Activated CD8-positive, alpha-beta T cell treated with anti-CD3 and anti-CD28 coated beads, Interleukin-2, amount 10 ng/mL, durations not matched to agents 7 days and 5 days (primary cell): ENCODE measurements at regions not wholly inside any gene's neighbourhood (a gene's known extent, or its start where the extent isn't known, plus 50 kb on each side); places are given as distances from the start of the nearest gene placed in this dataset.

Experiments
- ATAC-seq: fragments of 150-1000 bp; cut with Tn5 transposase; one replicate; pipeline ENCODE4 v1.10.0; 2021; ENCODE audit warnings: moderate library complexity
- CTCF ChIA-PET: fragments of 350-600 bp; sonication (Branson Sonifier 250); formaldehyde crosslinking; loops from one replicate; lab custom pipeline; 2021; ENCODE audit warnings: antibody characterized with exemption; lab: Charles Lee
- POLR2A ChIA-PET: fragments of 350-600 bp; sonication (Branson Sonifier 250); formaldehyde crosslinking; loops from one replicate; lab custom pipeline; 2021; ENCODE audit warnings: antibody characterized with exemption; lab: Charles Lee
- DNase-seq: peaks from one replicate; pipeline ENCODE4 v3.0.0-alpha.2; 2020
- H3K27ac Mint-ChIP-seq: one replicate; pipeline ENCODE4 v1.8.0; 2021; ENCODE audit warnings: mild to moderate bottlenecking, mixed read lengths
- H3K27me3 Mint-ChIP-seq: one replicate; pipeline ENCODE4 v1.8.0; 2021; ENCODE audit warnings: low read depth, mixed read lengths
- H3K36me3 Mint-ChIP-seq: one replicate; pipeline ENCODE4 v1.8.0; 2021; ENCODE audit warnings: low read depth, mixed read lengths
- H3K4me1 Mint-ChIP-seq: one replicate; pipeline ENCODE4 v1.8.0; 2021; ENCODE audit warnings: low read depth, mixed read lengths
- H3K4me3 Mint-ChIP-seq: one replicate; pipeline ENCODE4 v1.8.0; 2021; ENCODE audit warnings: mild to moderate bottlenecking, mixed read lengths
- H3K9me3 Mint-ChIP-seq: one replicate; pipeline ENCODE4 v1.8.0; 2022; ENCODE audit warnings: mixed read lengths; ENCODE audit not compliant: insufficient read depth

DNA sequence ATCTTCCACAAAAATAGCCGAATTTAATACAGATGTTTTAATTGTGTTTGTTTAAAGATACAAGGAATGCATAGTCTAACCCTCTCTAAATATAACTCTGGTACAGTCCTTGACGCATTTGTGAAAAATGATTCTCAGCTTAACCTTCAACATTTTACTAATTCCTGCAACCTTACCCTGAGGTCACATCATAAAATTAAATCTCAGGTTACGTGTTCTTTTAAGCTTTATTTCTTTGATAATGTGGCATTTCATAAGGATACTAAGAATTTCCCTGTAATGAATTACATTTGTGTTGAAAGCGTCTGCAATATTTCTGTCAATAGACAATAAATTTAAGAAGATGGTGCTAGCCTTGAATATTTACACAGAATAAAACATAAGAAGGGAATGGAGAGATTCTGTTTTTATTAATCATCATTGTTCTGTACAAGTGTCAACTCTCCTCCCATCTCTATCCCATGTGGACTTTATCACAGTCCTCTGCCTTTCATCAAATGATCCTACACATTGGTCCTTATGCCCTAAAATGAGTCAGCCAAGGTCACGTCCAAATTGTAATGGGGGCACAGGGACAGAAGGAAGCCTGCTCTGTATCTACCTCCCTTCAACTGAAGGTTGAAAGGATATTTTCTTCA lies 769.3 kb upstream of the FLRT2 start:
- ChIA-PET POLR2A (no interaction called here), CTCF (no interaction called here)
- peaks cover 12% of the 10 kb centered on the region for H3K9me3 Mint-ChIP-seq
- no peak overlapping the region for H3K4me3 Mint-ChIP-seq
- ATAC-seq (no peak), DNase-seq (no peak)
- H3K27me3 Mint-ChIP-seq = no peaks in the 10 kb centered on the region
- no peak overlapping the region for H3K27ac Mint-ChIP-seq
- no peaks in the 10 kb centered on the region for H3K36me3 Mint-ChIP-seq
- no peaks in the 10 kb centered on the region for H3K4me1 Mint-ChIP-seq

DNA sequence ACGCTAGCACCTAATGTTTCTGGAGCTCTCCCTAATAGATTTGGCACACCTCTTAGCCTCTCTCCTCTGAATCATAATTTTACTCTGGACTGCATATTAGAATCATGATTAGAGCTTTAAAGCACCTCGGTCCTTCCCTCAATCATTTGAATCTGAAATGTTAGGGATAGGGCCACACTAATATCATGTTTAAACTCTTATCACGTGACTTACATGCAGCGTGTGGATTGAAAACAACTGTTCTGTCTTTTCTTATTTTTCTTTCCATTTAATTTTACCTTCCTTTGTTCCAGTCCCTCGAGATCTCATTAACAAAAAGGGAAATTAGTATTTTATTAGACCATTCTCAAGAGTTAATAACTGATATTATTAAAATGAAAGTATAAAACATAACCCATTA lies 762.5 kb upstream of the FLRT2 start:
- H3K4me3 Mint-ChIP-seq = no peak overlapping the region
- ChIA-PET POLR2A (no interaction called here), CTCF (no interaction called here)
- H3K9me3 Mint-ChIP-seq = peaks cover 30% of the 10 kb centered on the region
- no peaks in the 10 kb centered on the region for H3K27me3 Mint-ChIP-seq
- DNase-seq = no peak
- no peak overlapping the region for H3K27ac Mint-ChIP-seq
- ATAC-seq = no peak
- H3K4me1 Mint-ChIP-seq = no peaks in the 10 kb centered on the region
- no peaks in the 10 kb centered on the region for H3K36me3 Mint-ChIP-seq

DNA sequence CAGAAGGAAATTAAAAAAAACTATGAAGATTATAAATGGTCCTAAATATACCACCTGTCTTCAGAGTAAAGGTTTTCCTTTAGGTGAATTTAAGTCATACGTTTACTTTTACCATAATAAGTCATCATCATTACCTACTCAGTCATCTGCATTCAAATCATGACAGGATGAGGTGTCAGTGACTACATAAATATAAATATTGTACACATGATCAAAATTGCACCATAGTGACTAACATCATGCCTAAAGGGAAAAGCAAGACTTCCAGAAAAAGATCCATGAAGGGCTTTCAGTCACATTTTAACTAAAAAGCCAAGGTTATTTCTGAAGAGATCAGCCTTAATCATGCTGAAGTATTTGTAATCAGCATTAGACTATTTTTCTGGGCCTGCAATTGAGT lies 759.9 kb upstream of the FLRT2 start:
- H3K27ac Mint-ChIP-seq = no peak overlapping the region
- CTCF ChIA-PET = no interaction called here
- ATAC-seq = no peak
- POLR2A ChIA-PET = no interaction called here
- no peaks in the 10 kb centered on the region for H3K4me1 Mint-ChIP-seq
- no peak for DNase-seq
- H3K36me3 Mint-ChIP-seq = no peaks in the 10 kb centered on the region
- no peak overlapping the region for H3K4me3 Mint-ChIP-seq
- H3K9me3 Mint-ChIP-seq = peaks cover 30% of the 10 kb centered on the region
- no peaks in the 10 kb centered on the region for H3K27me3 Mint-ChIP-seq

DNA sequence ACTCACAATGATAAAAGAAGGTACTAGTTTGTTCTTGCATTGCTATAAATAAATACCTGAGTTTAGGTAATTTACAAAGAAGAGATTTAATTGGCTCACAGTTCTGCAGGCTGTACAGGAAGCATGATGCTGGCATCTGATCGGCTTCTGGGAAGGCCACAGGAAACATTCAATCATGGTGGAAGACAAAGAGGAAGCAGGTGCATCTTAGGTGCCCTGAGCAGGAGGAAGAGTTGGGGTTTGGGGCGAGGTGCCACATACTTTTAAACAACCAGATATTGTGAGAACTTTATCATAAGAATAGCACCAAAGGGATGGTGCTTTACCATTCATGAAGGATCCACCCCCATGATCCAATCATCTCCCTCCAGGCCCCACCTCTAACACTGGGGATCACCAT lies 752.6 kb upstream of the FLRT2 start:
- ATAC-seq = no peak
- no peaks in the 10 kb centered on the region for H3K4me1 Mint-ChIP-seq
- POLR2A ChIA-PET = no interaction called here
- H3K4me3 Mint-ChIP-seq = no peak overlapping the region
- no peaks in the 10 kb centered on the region for H3K27me3 Mint-ChIP-seq
- peaks cover 12% of the 10 kb centered on the region for H3K9me3 Mint-ChIP-seq
- H3K27ac Mint-ChIP-seq = no peak overlapping the region
- no peak for DNase-seq
- CTCF ChIA-PET = no interaction called here
- H3K36me3 Mint-ChIP-seq = no peaks in the 10 kb centered on the region

DNA sequence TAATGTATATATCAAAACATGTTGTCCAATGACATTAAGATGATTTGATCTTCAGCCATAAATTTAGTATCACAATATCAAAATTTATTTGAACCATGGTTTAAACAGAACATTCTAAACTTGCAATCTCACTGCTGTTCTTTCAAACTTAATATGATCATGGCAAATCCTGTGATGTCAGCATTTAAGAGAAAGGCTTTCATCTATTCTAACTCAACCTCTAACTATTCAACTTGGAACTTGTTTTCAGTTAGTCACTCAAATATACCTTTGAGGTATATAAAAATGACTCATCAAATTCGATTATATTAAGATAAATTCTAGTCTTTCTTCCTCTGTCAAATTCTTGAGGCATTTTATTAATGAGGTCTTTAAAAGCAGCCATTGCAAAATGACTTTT lies 747.0 kb upstream of the FLRT2 start:
- ChIA-PET POLR2A (no interaction called here), CTCF (no interaction called here)
- H3K27me3 Mint-ChIP-seq = no peaks in the 10 kb centered on the region

DNA sequence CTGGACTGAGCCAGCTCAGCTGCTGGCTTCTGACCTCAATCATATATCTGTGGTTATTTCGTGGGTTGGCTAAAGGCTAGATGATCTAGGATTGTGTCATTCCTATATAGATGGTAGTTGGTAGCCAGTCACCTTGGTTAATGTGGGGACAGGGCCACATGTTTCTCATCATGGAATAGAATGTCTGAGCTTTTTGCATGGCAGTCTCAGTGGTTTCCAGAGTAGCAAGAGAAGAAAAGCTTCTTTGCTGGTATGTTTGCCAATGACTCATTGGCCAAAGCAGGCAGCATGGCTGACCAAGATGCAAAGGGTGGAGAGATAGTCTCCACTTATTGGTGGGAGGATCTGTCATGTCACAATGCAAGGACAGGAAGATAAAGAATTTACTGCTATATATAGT lies 746.4 kb upstream of the FLRT2 start:
- H3K36me3 Mint-ChIP-seq = no peaks in the 10 kb centered on the region
- H3K4me1 Mint-ChIP-seq = no peaks in the 10 kb centered on the region
- H3K27ac Mint-ChIP-seq = no peak overlapping the region
- H3K4me3 Mint-ChIP-seq = no peak overlapping the region
- peaks cover 6% of the 10 kb centered on the region for H3K9me3 Mint-ChIP-seq
- ATAC-seq (no peak), DNase-seq (no peak)
- ChIA-PET POLR2A (no interaction called here), CTCF (no interaction called here)
- no peaks in the 10 kb centered on the region for H3K27me3 Mint-ChIP-seq

More for the DNA sequence above, 747.0 kb upstream of the FLRT2 start:
- no peaks in the 10 kb centered on the region for H3K36me3 Mint-ChIP-seq
- H3K4me3 Mint-ChIP-seq = no peak overlapping the region
- no peaks in the 10 kb centered on the region for H3K4me1 Mint-ChIP-seq
- H3K27ac Mint-ChIP-seq = no peak overlapping the region
- H3K9me3 Mint-ChIP-seq = peaks cover 6% of the 10 kb centered on the region
- DNase-seq = no peak
- ATAC-seq = no peak

DNA sequence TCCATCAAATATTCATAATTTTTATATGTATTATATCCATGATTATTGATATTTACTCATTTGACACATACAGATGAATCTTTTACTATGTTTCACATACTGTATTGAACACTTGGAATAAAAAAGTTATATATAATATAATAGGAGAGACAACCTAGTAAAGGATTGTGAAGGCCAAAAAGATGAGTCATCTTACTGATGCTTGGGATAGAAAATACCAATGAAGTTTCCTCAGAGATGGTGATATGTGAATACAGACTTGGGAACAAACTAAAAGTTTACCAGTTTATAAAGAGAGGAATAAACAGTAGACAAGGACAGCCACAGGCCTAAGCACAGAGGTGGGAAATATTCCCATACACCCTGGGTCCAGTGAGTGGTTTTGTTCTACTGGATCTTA lies 743.9 kb upstream of the FLRT2 start:
- Mint-ChIP-seq H3K4me1 (no peaks in the 10 kb centered on the region), H3K27ac (no peak overlapping the region), H3K27me3 (no peaks in the 10 kb centered on the region), H3K36me3 (no peaks in the 10 kb centered on the region), H3K4me3 (no peak overlapping the region), H3K9me3 (peaks cover 11% of the 10 kb centered on the region)
- no peak for ATAC-seq
- ChIA-PET CTCF (no interaction called here), POLR2A (no interaction called here)
- no peak for DNase-seq

DNA sequence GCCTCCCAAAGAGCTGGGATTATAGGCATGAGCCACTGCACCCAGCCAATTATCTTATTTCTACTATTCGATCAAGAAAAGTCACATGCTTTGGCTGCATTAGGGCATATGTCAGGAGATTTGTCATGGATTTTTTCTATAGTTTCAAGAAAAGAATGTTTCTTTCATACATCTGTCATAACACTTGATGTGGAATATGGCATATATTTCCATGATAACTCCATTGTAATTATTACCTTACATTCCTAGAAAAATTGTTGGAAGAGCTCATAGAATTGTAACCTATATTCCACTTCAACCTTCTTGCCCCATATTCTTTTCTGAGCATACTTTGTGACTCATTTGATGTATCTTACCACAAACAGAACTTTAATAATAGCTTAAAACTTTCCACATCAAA lies 740.9 kb upstream of the FLRT2 start:
- H3K27me3 Mint-ChIP-seq = no peaks in the 10 kb centered on the region
- POLR2A ChIA-PET = no interaction called here
- no peaks in the 10 kb centered on the region for H3K4me1 Mint-ChIP-seq
- H3K36me3 Mint-ChIP-seq = no peaks in the 10 kb centered on the region
- peaks cover 27% of the 10 kb centered on the region for H3K9me3 Mint-ChIP-seq
- H3K27ac Mint-ChIP-seq = no peak overlapping the region
- H3K4me3 Mint-ChIP-seq = no peak overlapping the region
- DNase-seq = no peak
- no peak for ATAC-seq
- CTCF ChIA-PET = no interaction called here

DNA sequence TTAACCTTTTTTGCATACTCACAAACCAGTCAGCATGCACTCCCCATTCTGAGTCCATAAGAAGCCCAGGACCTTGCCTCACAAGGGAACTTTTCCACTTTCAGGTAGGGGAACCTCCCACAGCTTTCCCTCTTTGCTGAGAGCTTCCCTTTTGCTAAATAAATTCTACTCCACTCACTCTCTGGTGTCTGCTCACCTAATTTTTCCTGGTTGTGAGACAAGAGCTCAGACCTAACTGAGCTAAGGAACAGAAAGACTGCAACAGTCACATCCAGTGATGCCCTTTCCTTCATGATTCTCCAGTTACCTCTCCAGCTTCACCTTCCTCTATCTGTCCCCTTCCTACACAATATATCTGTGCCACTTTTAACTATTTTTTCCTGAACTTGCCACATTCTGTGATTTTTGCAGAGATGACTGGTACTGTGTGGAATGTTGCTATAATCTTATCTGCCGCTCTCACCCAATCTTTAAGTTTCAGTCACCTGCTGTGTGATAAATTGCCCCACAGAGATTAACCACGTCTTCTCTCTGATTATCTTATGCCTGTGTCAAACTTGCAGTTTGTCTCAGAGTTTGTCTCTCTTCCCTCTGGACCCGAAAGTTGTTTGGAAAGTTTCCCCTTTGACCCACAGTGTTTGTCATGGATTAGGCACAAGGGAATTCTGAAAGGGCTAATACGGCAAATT lies 737.1 kb upstream of the FLRT2 start:
- H3K36me3 Mint-ChIP-seq = no peaks in the 10 kb centered on the region
- ChIA-PET CTCF (no interaction called here), POLR2A (no interaction called here)
- no peaks in the 10 kb centered on the region for H3K27me3 Mint-ChIP-seq
- peaks cover 21% of the 10 kb centered on the region for H3K9me3 Mint-ChIP-seq
- ATAC-seq (no peak), DNase-seq (no peak)
- H3K27ac Mint-ChIP-seq = no peak overlapping the region
- H3K4me3 Mint-ChIP-seq = no peak overlapping the region
- no peaks in the 10 kb centered on the region for H3K4me1 Mint-ChIP-seq

DNA sequence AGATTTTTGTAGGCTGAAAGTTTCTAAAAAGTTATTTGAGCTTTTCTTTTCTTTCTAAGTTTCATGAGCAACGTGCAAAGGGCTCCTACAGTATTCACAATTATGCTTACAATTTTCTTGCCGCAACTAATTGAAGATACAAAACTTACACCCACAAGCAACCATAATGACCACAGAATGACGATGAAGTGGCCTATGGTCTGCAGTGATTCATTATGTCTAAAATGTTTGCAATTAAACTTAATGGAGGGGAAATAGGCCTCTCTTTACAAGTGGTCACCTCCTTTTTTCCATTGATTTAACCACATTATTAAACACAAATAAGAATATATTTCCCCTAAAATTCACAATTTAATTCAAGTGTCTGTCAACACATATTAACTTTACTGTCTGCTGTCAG lies 732.6 kb upstream of the FLRT2 start:
- H3K9me3 Mint-ChIP-seq = peaks cover 7% of the 10 kb centered on the region
- H3K4me1 Mint-ChIP-seq = no peaks in the 10 kb centered on the region
- no peaks in the 10 kb centered on the region for H3K36me3 Mint-ChIP-seq
- ATAC-seq (no peak), DNase-seq (no peak)
- ChIA-PET CTCF (no interaction called here), POLR2A (no interaction called here)
- H3K27ac Mint-ChIP-seq = no peak overlapping the region
- H3K4me3 Mint-ChIP-seq = no peak overlapping the region
- no peaks in the 10 kb centered on the region for H3K27me3 Mint-ChIP-seq

DNA sequence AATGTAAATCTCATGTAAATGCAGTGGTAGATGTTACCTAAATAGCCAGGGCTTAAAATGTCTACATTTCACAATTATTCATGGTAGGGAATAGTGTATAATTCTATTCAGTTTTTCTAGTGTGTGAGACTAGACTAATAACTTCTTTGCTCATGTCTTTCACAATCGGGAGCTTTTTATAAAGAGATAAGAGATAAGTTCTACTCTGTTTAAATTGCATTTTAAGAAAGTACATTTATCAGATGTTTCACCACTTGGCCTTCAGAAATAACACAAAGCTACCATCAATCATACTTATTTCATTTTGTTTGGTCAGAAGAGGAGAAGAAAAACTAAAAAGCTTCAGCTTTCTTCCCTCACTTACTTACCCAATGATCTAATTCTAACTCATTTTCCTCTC lies 725.5 kb upstream of the FLRT2 start:
- ChIA-PET CTCF (no interaction called here), POLR2A (no interaction called here)
- Mint-ChIP-seq H3K4me1 (no peaks in the 10 kb centered on the region), H3K4me3 (no peak overlapping the region), H3K9me3 (no peaks in the 10 kb centered on the region), H3K27ac (no peak overlapping the region), H3K27me3 (no peaks in the 10 kb centered on the region), H3K36me3 (no peaks in the 10 kb centered on the region)
- ATAC-seq (no peak), DNase-seq (no peak)

DNA sequence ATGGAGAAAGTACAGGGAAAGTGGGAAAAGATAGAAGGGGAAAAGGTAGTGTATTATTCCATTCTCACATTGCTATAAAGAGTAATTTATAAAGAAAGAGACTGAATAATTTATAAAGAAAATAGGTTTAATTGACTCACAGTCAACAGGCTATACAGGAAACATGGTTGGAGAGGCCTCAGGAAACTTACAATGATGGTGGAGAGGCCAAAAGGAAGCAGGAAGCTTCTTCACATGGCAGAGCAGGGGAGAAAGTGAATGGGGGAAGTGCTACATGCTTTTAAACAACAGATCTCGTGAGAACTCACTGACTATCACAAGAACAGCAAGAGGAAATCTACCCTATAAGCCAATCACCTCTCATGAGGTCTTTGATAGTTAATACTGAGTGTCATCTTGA lies 725.0 kb upstream of the FLRT2 start:
- no peaks in the 10 kb centered on the region for H3K27me3 Mint-ChIP-seq
- H3K36me3 Mint-ChIP-seq = no peaks in the 10 kb centered on the region
- DNase-seq (no peak), ATAC-seq (no peak)
- H3K9me3 Mint-ChIP-seq = no peaks in the 10 kb centered on the region
- no peaks in the 10 kb centered on the region for H3K4me1 Mint-ChIP-seq
- ChIA-PET CTCF (no interaction called here), POLR2A (no interaction called here)
- no peak overlapping the region for H3K4me3 Mint-ChIP-seq
- no peak overlapping the region for H3K27ac Mint-ChIP-seq

DNA sequence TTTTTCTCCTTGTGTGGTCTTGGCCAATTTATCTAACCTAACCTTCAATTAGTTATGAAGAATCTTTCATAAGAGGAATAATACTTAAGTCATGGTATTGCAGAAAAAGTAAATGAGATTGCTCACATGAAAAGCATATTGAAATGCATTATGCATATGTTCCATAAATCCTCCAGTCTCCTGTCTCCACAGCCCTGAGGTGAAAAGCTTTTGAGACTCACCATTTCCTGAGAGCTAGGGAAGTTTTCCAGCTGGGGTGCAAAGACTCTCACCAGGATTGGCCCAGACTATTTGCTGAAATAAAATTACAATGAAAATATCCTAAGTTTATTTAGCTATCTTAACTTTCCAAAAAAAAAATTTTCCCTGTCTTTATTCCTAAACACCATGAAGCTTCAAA lies 723.8 kb upstream of the FLRT2 start:
- CTCF ChIA-PET = no interaction called here
- no peaks in the 10 kb centered on the region for H3K27me3 Mint-ChIP-seq
- ATAC-seq = no peak

More for the DNA sequence above, 723.8 kb upstream of the FLRT2 start:
- DNase-seq = no peak
- POLR2A ChIA-PET = no interaction called here
- H3K27ac Mint-ChIP-seq = no peak overlapping the region
- H3K36me3 Mint-ChIP-seq = no peaks in the 10 kb centered on the region
- H3K4me3 Mint-ChIP-seq = no peak overlapping the region
- H3K4me1 Mint-ChIP-seq = no peaks in the 10 kb centered on the region
- no peaks in the 10 kb centered on the region for H3K9me3 Mint-ChIP-seq
